H9 (cell line): ENCODE measurements at regions not wholly inside any gene's neighbourhood (a gene's known extent, or its start where the extent isn't known, plus 50 kb on each side); places are given as distances from the start of the nearest gene placed in this dataset.

Experiments
- DNase-seq: peaks from one replicate; pipeline ENCODE4 v3.0.0-alpha.2; 2017
- H2AFZ ChIP-seq: one replicate; pipeline ENCODE4 v1.6.1; 2013; ENCODE audit warnings: mild to moderate bottlenecking, low read length, control low read depth, moderate library complexity
- H2AK5ac ChIP-seq: 2 replicates; pipeline ENCODE4 v1.6.1; 2013; ENCODE audit warnings: low read length, control low read depth, mixed read lengths; ENCODE audit not compliant: insufficient read length
- H2BK120ac ChIP-seq: one replicate; pipeline ENCODE4 v1.6.1; 2013; ENCODE audit warnings: low read depth, mild to moderate bottlenecking, low read length, control low read depth, inconsistent platforms; ENCODE audit not compliant: poor library complexity, severe bottlenecking
- H2BK12ac ChIP-seq: 2 replicates; pipeline ENCODE4 v1.6.1; 2013; ENCODE audit warnings: low read length, control low read depth, mixed read lengths, low read depth; ENCODE audit not compliant: insufficient read length
- H2BK15ac ChIP-seq: 2 replicates; pipeline ENCODE4 v1.6.1; 2013; ENCODE audit warnings: low read depth, low read length, control low read depth
- H2BK20ac ChIP-seq: one replicate; pipeline ENCODE4 v1.6.1; 2013; ENCODE audit warnings: low read depth, mild to moderate bottlenecking, low read length, control low read depth, inconsistent platforms; ENCODE audit not compliant: poor library complexity, severe bottlenecking
- H2BK5ac ChIP-seq: 2 replicates; pipeline ENCODE4 v1.6.1; 2013; ENCODE audit warnings: low read length, control low read depth, mixed read lengths; ENCODE audit not compliant: insufficient read length
- H3K14ac ChIP-seq: 2 replicates; pipeline ENCODE4 v1.6.1; 2013; ENCODE audit warnings: low read length, control low read depth; ENCODE audit not compliant: insufficient read depth
- H3K18ac ChIP-seq: 2 replicates; pipeline ENCODE4 v1.6.1; 2013; ENCODE audit warnings: low read depth, mild to moderate bottlenecking, mixed read lengths, low read length, control low read depth; ENCODE audit not compliant: insufficient read length
- H3K23ac ChIP-seq: 2 replicates; pipeline ENCODE4 v1.6.1; 2013; ENCODE audit warnings: low read length, control low read depth, mixed read lengths, low read depth; ENCODE audit not compliant: insufficient read length
- H3K23me2 ChIP-seq: 2 replicates; pipeline ENCODE4 v1.6.1; 2013; ENCODE audit warnings: low read depth, mild to moderate bottlenecking, mixed read lengths, low read length, control low read depth; ENCODE audit not compliant: insufficient read length, poor library complexity, severe bottlenecking
- H3K27ac ChIP-seq: 2 replicates; pipeline ENCODE4 v1.5.1; 2013; ENCODE audit warnings: low read length, control low read depth, mixed read lengths, low read depth; ENCODE audit not compliant: insufficient read length
- H3K27me3 ChIP-seq: 2 replicates; pipeline ENCODE4 v1.6.1; 2013; ENCODE audit warnings: low read length, control low read depth, inconsistent platforms; ENCODE audit not compliant: insufficient read depth
- H3K4ac ChIP-seq: 2 replicates; pipeline ENCODE4 v1.6.1; 2013; ENCODE audit warnings: low read depth, mild to moderate bottlenecking, control low read depth, inconsistent platforms, low read length, moderate library complexity
- H3K4me1 ChIP-seq: 2 replicates; pipeline ENCODE4 v1.6.1; 2013; ENCODE audit warnings: low read length, control low read depth, inconsistent platforms; ENCODE audit not compliant: insufficient read depth
- H3K4me2 ChIP-seq: 2 replicates; pipeline ENCODE4 v1.6.1; 2013; ENCODE audit warnings: low read length, control low read depth, mixed read lengths; ENCODE audit not compliant: insufficient read length, insufficient read depth
- H3K56ac ChIP-seq: 2 replicates; pipeline ENCODE4 v1.6.1; 2013; ENCODE audit warnings: low read depth, mild to moderate bottlenecking, mixed read lengths, low read length, control low read depth; ENCODE audit not compliant: insufficient read length
- H3K79me1 ChIP-seq: 2 replicates; pipeline ENCODE4 v1.6.1; 2013; ENCODE audit warnings: low read depth, mild to moderate bottlenecking, moderate library complexity, low read length, control low read depth, inconsistent platforms; ENCODE audit not compliant: insufficient read depth, poor library complexity, severe bottlenecking
- H3K79me2 ChIP-seq: 2 replicates; pipeline ENCODE4 v1.6.1; 2013; ENCODE audit warnings: low read length, control low read depth, inconsistent platforms; ENCODE audit not compliant: insufficient read depth
- H3K9ac ChIP-seq: 2 replicates; pipeline ENCODE4 v1.6.1; 2013; ENCODE audit warnings: low read length, control low read depth, mixed read lengths; ENCODE audit not compliant: insufficient read length; ENCODE audit errors: extremely low read depth
- H3K9me3 ChIP-seq: one replicate; pipeline ENCODE4 v1.6.1; 2013; ENCODE audit warnings: low read depth, low read length, inconsistent platforms; ENCODE audit not compliant: control insufficient read depth
- H3T11ph ChIP-seq: one replicate; pipeline ENCODE4 v1.6.1; 2013; ENCODE audit warnings: mild to moderate bottlenecking, low read length, control low read depth, inconsistent platforms
- H4K20me1 ChIP-seq: one replicate; pipeline ENCODE4 v1.6.1; 2013; ENCODE audit not compliant: control insufficient read depth, insufficient read length, insufficient read depth
- H4K5ac ChIP-seq: 2 replicates; pipeline ENCODE4 v1.6.1; 2013; ENCODE audit warnings: low read depth, mild to moderate bottlenecking, mixed read lengths, low read length, control low read depth; ENCODE audit not compliant: insufficient read length
- H4K8ac ChIP-seq: replicated peaks from 2 replicates; pipeline ENCODE4 v1.6.1; 2013; ENCODE audit warnings: low read length, control low read depth, mixed read lengths, low read depth; ENCODE audit not compliant: insufficient read length
- H4K91ac ChIP-seq: 2 replicates; pipeline ENCODE4 v1.6.1; 2013; ENCODE audit warnings: low read depth, mild to moderate bottlenecking, moderate library complexity, mixed read lengths, low read length, control low read depth; ENCODE audit not compliant: insufficient read length
- H3K27ac Mint-ChIP-seq, 3 experiments: 2 replicates in 2 of 3; 3 replicates in 1 of 3; pipeline ENCODE4 v1.8.0; 2020 to 2021; ENCODE audit warnings: mixed read lengths in 3 of 3, mild to moderate bottlenecking in 1 of 3, moderate library complexity in 1 of 3
- H3K27me3 Mint-ChIP-seq: 2 replicates; pipeline ENCODE4 v1.8.0; 2021; ENCODE audit warnings: low read depth, mild to moderate bottlenecking, moderate library complexity, mixed read lengths
- H3K36me3 Mint-ChIP-seq, 3 experiments: 2 replicates in 2 of 3; 3 replicates in 1 of 3; pipeline ENCODE4 v1.8.0; 2020 to 2021; ENCODE audit warnings: low read depth in 3 of 3, mixed read lengths in 3 of 3; ENCODE audit not compliant: insufficient read depth in 1 of 3
- H3K4me1 Mint-ChIP-seq, 2 experiments: 2 replicates each; pipeline ENCODE4 v1.8.0; 2020; ENCODE audit warnings: mixed read lengths in 2 of 2
- H3K4me3 Mint-ChIP-seq, 2 experiments: 2 replicates in 1 of 2; 3 replicates in 1 of 2; pipeline ENCODE4 v1.8.0; 2020 to 2021; ENCODE audit warnings: mild to moderate bottlenecking in 2 of 2, mixed read lengths in 2 of 2, moderate library complexity in 1 of 2
- H3K9me3 Mint-ChIP-seq, 2 experiments: 2 replicates in 1 of 2; 3 replicates in 1 of 2; pipeline ENCODE4 v1.8.0; 2020; ENCODE audit warnings: mild to moderate bottlenecking in 2 of 2, mixed read lengths in 2 of 2, moderate library complexity in 1 of 2
- CTCF ChIP-seq: fragments of 200-600 bp; sonication (generic); conservative IDR thresholded peaks from 3 replicates; pipeline ENCODE4 v1.8.0; 2021; ENCODE audit warnings: antibody characterized with exemption, mild to moderate bottlenecking
- WGBS: extraction: QIAGEN DNeasy Blood & Tissue Kit; methylation state at CpG from one replicate; pipeline ENCODE4 v1.1.7; 2013; ENCODE audit warnings: missing lambda C conversion rate, low lambda C conversion rate, mixed read lengths; ENCODE audit not compliant: insufficient read length; ENCODE audit errors: extremely low coverage; 5-methylcytosine and 5-hydroxymethylcytosine counted together

GRCh38 chr6:11853678-11854407 lies 75.2 kb upstream of the ADTRP start:
- TF ChIP-seq CTCF = no peak
- no peak overlapping the region for H2BK120ac ChIP-seq
- no peaks in the 10 kb centered on the region for H3K9me3 ChIP-seq

More at GRCh38 chr6:11853678-11854407, 75.2 kb upstream of the ADTRP start:
- Mint-ChIP-seq H3K9me3 (no peaks in the 10 kb centered on the region), H3K4me1 (no peaks in the 10 kb centered on the region), H3K27ac (no peak overlapping the region), H3K36me3 (no peaks in the 10 kb centered on the region), H3K27me3 (no peaks in the 10 kb centered on the region), H3K4me3 (no peak overlapping the region)
- Histone ChIP-seq H3K27ac (no peak overlapping the region), H3K27me3 (no peaks in the 10 kb centered on the region), H2BK5ac (no peak overlapping the region), H3K4me1 (no peaks in the 10 kb centered on the region), H2AK5ac (no peak overlapping the region), H3K79me1 (no peaks in the 10 kb centered on the region), H4K20me1 (no peaks in the 10 kb centered on the region), H4K8ac (no peak overlapping the region), H3K23ac (no peak overlapping the region), H3K23me2 (no peaks in the 10 kb centered on the region), H3K4me2 (no peak overlapping the region), H2AFZ (no peak overlapping the region), H3K9ac (no peak overlapping the region), H3K4ac (no peak overlapping the region), H3K79me2 (no peaks in the 10 kb centered on the region), H2BK20ac (no peak overlapping the region), H2BK15ac (no peak overlapping the region), H3K18ac (no peak overlapping the region), H2BK12ac (no peak overlapping the region), H3K14ac (no peak overlapping the region), H3T11ph (no peak overlapping the region), H4K91ac (no peak overlapping the region), H4K5ac (no peak overlapping the region), H3K56ac (no peak overlapping the region)
- no CpG with 5 or more reads among the region's 3 CpGs for WGBS
- DNase-seq = no peak
